Midbrain (tissue), 1 donor: ENCODE measurements at regions not wholly inside any gene's neighbourhood (a gene's known extent, or its start where the extent isn't known, plus 50 kb on each side); places are given as distances from the start of the nearest gene placed in this dataset.
"Not testable (repeated sequence)": the region's sequence is repeated elsewhere in the genome, so short reads cannot be mapped to it uniquely, and the experiment has no call there.

ENCODE experiments used
- DNase-seq: peaks from one replicate; lab custom pipeline; 2025; lab: John Stamatoyannopoulos, UW

DNA sequence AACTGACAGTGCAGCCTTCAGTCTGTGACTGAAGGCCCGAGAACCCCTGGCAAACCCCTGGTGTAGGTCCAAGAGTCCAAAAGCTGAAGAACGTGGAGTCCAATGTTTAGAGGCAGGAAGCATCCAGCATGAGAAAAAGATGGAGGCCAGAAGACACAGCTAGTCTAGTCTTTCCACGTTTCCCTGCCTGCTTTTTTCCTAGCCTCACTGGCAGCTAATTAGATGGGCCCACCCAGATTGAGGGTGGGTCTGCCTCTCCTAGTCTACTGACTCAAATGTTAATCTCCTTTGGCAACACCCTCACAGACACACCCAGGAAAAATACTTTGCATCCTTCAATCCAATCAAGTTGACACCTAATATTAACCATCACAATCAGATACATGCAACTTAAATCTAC is 87.8 kb downstream of the TENT5D start:
- not testable (repeated sequence) for DNase-seq

DNA sequence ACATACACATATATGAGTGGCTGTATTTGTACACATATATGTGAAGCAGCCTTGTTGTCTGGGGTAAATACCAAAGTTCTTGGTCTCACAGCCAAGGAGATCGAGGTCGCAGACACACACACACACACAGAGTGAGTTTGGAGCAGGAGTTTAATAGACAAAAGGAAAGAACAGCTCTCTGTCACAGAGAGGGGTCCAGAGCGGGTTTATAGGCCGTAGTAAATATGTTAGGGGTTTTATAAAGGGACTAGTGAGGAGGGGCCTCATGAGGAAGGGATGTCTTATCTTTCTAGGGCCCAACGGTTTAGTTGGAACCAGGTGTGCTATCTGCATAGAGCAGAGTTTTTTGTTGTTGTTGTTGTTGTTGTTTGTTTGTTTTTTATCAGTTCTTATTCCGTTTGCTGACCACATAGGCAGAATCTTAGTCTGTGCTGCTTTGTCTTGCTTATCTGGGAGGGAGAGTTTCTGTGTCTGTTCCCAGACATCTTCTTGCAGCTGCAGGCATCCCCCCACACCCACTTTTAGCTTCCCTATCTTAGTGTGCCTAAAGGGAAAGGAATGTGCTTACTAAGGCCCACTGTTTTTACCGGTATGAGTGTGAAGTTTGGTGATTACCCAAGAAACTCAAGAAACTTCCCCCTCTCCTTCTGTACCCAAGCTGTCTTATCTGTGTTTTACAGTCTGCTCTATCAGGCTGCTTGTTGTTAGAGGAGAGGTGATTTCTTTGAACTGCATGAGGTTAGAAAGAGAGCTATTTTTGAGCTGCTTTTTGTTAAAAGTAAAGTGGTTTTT is 91.9 kb downstream of the TENT5D start:
- DNase-seq = no peak

DNA sequence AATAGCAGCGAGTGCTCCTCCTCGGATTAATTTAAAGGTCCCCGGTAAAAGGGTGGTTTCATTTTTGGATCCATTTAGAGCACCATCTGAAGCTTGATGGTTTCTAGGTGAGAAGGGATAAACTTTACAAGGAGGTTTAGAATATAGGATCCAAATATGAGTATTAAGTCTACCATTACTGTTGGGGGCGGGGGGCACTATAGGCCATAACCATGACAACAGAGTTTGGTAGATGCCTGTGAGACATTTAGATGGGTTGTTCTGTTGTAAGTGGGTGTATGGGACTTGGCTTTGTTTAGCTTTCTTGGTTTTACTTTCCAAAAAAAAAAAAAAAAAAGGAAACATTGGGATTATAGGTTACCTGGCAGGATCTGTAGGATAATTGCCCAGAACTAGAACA is 92.7 kb downstream of the TENT5D start:
- DNase-seq = no peak

DNA sequence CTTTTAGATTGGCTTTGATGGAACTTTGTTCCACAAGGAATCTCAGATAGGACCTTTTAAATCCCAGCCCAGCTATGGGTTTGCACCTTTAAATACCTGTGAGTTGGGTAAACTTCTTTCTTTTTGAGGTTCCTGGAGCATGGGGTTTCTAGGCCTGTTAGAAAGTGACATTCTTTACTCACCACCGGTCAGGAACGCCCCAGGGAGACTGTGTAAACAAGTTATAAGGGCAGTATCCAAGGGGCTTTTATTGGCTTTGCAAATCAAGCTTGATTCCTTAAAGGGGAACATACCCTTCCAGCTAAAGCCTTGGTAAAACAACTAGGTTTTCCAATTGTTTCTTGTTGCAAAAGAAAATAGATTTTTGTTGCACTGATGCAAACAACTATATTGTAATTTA is 93.4 kb downstream of the TENT5D start:
- DNase-seq = no peak

DNA sequence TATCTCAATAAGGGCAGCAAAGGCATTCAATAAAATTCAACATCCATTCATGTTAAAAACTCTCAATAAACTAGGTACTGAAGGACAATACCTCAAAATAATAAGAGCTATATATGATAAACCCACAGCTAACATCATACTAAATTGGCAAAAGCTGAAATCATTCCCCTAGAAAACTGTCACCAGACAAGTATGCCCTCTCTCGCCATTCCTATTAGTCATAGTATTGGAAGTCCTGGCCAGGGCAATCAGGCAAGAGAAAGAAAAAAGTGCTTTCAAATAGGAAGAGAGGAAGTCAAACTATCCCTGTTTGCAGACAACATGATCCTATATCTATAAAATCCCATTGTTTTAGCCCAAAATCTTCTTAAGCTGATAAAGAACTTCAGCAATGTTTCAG is 116.8 kb downstream of the TENT5D start:
- no peak for DNase-seq

DNA sequence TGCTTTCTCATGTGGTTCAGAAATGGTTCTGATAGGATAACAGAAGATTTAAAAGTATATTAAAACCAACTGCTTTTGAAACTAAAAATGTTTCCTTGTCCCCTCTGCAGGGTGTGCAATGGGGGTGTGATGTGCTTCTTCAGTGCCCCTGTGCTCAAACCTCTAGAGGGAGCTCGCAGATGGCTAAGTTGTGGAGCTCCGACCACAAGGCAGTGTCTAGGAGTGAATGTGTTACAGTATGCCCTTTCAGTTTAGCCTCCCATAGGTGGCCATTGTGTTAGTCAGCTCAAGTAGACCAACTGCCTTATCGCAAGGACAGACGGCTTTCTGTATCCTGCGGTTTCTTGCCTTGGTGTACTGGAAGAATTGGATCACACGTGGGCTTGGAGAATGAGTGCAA is 130.5 kb downstream of the TENT5D start:
- no peak for DNase-seq

DNA sequence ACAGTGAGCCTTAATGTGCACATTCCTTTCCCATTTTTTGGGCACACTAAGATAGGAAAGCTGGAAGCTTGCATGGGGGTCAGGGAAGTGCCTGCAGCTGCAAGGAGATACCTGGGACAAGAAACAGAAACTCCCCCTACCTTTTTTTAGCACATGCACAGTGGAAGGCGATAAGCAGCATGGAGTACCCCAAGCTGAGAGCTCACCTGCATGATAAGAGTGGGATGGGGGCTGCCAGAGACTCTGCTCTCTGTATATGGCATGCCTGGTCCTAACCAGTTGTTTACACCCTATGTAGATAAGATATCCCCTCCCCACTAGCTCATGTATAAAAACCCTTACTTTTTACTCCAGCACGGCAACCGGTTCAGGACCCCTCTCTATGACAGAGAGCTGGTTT is 135.9 kb downstream of the TENT5D start:
- no peak for DNase-seq

DNA sequence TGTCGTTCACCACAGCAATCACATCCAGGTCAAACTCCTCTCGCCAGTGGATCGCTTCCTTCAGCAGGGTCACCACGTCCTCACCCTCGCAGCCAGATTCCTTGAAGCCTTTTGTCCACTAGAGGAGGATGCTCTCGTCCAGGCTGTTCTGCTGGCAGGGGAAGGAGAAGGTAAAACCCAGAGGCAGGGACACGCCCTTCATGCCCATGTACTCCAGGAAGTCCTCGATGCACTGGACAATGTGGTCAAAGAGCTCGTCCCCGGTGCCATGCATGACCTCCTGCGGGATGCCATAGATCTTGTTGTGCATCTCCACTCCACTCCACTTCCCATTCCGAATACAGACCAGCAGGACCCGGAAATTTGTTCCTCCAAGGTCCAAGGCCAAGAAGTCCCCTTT is 152.4 kb downstream of the TENT5D start:
- no peak for DNase-seq

DNA sequence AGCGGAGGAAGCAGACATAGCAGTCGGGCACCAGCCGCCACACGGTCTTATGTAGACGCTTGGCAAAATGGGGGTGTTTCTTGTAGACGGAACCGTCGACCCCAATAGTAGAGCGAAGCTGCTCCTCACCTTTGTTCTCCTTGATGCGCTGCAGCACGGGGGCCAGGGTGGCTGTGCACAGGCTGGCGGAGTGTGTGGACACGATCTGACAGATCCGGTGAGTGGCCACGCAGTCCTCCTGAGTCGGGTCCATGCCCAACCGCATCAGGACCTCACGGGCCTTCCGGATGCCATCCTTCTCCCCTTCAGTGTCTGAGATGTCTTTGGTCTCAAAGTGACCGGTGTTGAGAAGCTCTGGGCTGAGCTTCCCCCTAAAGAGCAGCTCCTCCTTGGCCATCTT is 153.0 kb downstream of the TENT5D start:
- no peak for DNase-seq

DNA sequence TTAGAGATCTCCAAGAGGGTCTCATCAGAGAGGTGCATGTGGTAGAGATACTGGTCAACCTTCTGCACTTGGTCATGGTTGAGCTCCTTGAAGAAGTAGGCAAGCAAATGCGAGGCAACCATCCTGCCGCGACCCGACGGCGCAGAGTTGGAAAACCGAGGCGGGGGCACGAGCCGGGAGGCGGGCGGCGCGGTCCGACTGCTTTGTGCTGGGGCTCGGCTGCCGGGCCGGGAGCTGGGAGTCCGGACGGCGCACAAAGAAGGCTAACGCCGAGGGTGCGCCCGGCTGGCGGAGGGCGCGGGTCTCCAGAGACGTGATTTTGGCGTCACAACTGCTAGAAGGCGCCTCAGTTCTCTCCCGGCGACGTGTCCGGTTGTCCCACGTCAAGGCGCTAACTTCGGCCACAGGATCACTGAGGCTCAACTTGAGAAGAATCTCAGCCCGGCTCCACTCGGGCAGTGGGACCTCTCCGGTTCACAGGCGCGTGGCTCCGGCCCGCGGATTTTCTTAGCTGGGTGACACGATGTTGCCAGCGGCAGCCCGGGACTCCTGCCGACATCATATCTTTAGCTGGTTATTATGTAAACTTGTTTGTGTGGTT is 154.3 kb downstream of the TENT5D start:
- not testable (repeated sequence) for DNase-seq

DNA sequence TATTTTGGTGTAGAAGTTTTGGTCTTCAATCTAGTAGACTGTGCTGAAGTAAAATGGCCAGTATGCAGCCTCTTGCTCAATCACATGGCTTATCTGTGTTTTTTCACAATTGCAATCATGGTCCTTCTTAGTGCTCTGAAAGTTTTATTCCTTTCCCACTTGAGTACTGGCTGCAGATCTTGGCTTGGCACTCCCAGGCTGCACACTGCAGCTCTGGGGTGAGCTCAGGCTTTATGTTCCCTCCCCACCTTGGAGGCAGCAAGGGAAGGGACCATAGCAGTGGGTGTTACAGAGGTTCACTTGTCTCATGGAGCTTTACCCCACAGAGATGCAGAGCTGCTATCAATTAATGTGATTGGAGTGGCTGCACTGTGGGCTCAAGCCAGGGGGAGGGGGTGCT is 156.0 kb downstream of the TENT5D start:
- no peak for DNase-seq

DNA sequence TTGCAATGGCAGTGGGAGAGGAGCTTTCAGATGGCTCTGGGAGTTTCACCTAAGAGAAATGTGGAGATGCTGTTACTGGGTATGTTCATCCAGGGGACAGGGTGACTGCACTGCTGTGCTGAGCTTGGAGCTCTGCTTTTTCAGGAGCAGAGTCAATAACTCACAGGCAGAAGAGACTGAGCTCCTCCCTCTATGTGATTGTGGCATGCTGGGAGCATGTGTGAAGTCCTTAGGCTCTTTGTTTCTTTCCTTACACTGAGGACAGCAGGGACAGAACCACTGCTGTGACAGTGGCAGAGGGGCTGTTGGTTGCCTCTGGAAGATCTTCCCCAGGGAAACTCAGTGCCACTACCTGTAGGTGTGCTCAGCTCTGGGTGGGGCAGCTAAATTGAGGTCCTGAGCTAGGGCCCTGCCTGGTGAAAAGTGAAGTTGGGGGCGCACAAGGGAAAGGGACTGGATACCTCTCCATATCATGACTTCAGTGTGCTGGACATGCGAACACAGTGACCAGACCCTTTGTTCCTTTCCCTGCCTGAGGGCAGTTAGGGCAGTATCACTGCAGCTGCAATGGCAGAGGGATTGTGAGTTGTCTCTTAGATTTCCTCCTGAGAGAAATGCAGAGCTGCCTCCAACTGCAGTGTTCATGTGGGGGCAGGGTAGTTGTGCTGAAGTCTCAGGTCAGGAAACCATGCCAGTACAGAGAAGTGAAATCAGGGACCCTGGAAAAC is 156.7 kb downstream of the TENT5D start:
- no peak for DNase-seq

DNA sequence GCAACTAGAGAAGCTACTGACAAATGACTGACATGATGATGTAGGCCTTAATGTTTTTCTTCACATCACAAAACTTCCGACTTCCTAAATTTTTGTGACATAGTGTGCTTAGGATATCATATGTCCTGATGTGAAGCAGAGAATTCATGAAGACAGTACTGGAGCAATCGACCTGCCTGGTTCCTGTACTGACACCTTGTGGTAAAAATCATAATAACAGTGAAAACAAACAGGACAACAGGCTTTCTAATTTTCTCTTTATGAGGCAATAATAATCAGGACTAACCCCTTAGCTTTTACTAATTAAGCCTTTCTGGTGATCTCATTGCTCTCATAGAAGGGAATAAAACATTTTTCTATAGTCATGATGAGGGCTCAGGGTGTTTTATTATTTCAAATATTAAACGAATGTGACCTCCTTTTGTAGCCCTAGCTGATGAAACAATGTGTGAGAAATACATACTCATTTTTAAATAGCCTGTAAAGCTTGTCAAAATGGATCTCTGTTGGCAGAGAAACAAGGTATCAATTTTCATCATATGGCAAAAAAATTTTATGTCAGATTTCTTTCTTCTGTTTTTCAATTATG is 158.4 kb downstream of the TENT5D start:
- DNase-seq = peak; percentile 35

DNA sequence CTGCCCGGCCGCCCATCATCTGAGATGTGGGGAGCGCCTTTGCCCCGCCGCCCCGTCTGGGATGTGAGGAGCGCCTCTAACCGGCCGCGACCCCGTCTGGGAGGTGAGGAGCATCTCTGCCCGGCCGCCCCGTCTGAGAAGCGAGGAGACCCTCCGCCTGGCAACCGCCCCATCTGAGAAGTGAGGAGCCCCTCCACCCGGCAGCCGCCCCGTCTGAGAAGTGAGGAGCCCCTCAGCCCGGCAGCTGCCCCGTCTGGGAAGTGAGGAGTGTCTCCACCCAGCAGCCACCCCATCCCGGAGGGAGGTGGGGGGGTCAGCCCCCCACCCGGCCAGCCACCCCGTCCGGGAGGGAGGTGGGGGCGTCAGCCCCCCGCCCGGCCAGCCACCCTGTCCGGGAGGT is 170.7 kb downstream of the TENT5D start:
- not testable (repeated sequence) for DNase-seq

DNA sequence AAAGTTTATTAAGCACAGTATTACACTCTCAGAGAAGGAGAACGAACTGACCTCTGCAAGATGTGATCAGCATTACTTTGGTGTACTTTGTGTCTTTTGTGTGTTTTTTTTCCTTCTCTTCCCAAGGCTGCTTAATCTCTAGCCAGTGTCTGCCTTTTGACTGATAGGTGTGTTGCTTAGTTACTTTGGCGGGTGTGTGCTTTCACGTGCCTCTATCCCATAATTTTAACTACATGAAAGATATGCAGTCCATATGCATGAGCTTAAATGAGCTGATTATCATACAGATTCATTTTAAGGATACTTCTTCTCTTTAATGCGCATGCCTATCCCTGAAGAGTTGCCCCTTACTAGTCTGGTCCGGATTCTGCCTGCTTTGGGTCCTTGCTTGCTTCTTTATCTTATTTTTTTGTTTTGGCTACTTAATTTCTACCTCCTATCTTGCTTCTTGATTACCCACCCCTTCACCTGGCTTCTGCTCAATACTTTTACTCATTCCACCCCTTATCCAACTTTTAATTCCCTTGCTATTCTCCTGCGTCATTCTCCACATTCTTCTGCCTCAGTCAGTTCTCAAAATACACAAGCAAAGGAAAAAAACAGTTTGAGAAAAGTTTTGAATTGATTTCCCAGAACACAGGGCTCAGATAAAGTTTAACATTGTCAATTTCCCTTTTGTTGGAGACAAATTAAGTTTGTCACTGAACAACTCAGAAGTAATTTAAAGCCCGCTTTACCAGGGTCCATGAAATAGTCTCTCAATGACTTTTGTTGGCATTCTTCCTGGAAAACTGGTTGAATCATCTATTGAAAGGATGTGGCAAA is 182.0 kb downstream of the TENT5D start:
- DNase-seq = no peak
